Endodermal cell (in vitro differentiated cells): ENCODE measurements at regions not wholly inside any gene's neighbourhood (a gene's known extent, or its start where the extent isn't known, plus 50 kb on each side); places are given as distances from the start of the nearest gene placed in this dataset.
"Not testable (repeated sequence)": the region's sequence is repeated elsewhere in the genome, so short reads cannot be mapped to it uniquely, and the experiment has no call there.

Experiments
- DNase-seq: peaks from one replicate; pipeline ENCODE4 v3.0.0-alpha.2; 2017
- H3K27ac ChIP-seq: 2 replicates; pipeline ENCODE4 v1.5.1; 2013; ENCODE audit warnings: mild to moderate bottlenecking, low read depth, low read length, moderate library complexity
- H3K27me3 ChIP-seq: 2 replicates; pipeline ENCODE4 v1.6.1; 2013; ENCODE audit warnings: mild to moderate bottlenecking, low read length, moderate library complexity; ENCODE audit not compliant: insufficient read depth, control insufficient read depth, poor library complexity, severe bottlenecking
- H3K36me3 ChIP-seq: 2 replicates; pipeline ENCODE4 v1.7.0; 2013; ENCODE audit warnings: mild to moderate bottlenecking, low read length, moderate library complexity; ENCODE audit not compliant: control insufficient read depth, insufficient read depth
- H3K4me1 ChIP-seq: one replicate; pipeline ENCODE4 v1.7.0; 2013; ENCODE audit warnings: low read length; ENCODE audit not compliant: control insufficient read depth, insufficient read depth
- H3K4me3 ChIP-seq: 2 replicates; pipeline ENCODE4 v1.5.1; 2013; ENCODE audit warnings: mild to moderate bottlenecking, low read length, moderate library complexity
- H3K9ac ChIP-seq: 2 replicates; pipeline ENCODE4 v1.6.1; 2013; ENCODE audit warnings: mild to moderate bottlenecking, low read length, moderate library complexity; ENCODE audit not compliant: poor library complexity, severe bottlenecking; ENCODE audit errors: extremely low read depth
- H3K9me3 ChIP-seq: 2 replicates; pipeline ENCODE4 v1.6.1; 2013; ENCODE audit warnings: mild to moderate bottlenecking, low read length, moderate library complexity; ENCODE audit not compliant: control insufficient read depth
- H3K27ac Mint-ChIP-seq: 2 replicates; pipeline ENCODE4 v1.8.0; 2020; ENCODE audit warnings: mixed read lengths
- H3K27me3 Mint-ChIP-seq: 2 replicates; pipeline ENCODE4 v1.8.0; 2021; ENCODE audit warnings: mild to moderate bottlenecking, mixed read lengths; ENCODE audit not compliant: insufficient read depth
- H3K36me3 Mint-ChIP-seq: 2 replicates; pipeline ENCODE4 v1.8.0; 2020; ENCODE audit warnings: low read depth, mixed read lengths
- H3K4me1 Mint-ChIP-seq: 2 replicates; pipeline ENCODE4 v1.8.0; 2020; ENCODE audit warnings: mixed read lengths
- H3K4me3 Mint-ChIP-seq: 2 replicates; pipeline ENCODE4 v1.8.0; 2020; ENCODE audit warnings: mild to moderate bottlenecking, moderate library complexity, mixed read lengths
- H3K9me3 Mint-ChIP-seq: 2 replicates; pipeline ENCODE4 v1.8.0; 2020; ENCODE audit warnings: mild to moderate bottlenecking, mixed read lengths
- CTCF ChIP-seq: fragments of 200-600 bp; sonication (generic); conservative IDR thresholded peaks from 2 replicates; pipeline ENCODE4 v1.5.0; 2021; ENCODE audit warnings: antibody characterized with exemption, mild to moderate bottlenecking
- WGBS, 2 experiments: methylation state at CpG; one replicate each; pipeline versions ENCODE4 v1.1.5 to v1.1.7; 2013; ENCODE audit warnings: missing lambda C conversion rate in 2 of 2, mixed read lengths in 1 of 2; ENCODE audit not compliant: insufficient coverage in 1 of 2, insufficient read length in 1 of 2; 5-methylcytosine and 5-hydroxymethylcytosine counted together

- Histone ChIP-seq H3K4me3 (no peak overlapping the region), H3K9me3 (no peaks in the 10 kb centered on the region), H3K36me3 (no peaks in the 10 kb centered on the region), H3K9ac (no peak overlapping the region), H3K4me1 (peaks cover 4% of the 10 kb centered on the region), H3K27me3 (no peaks in the 10 kb centered on the region), H3K27ac (no peak overlapping the region)
- no peak for TF ChIP-seq CTCF
- no peaks in the 10 kb centered on the region for H3K36me3 Mint-ChIP-seq
- no peaks in the 10 kb centered on the region for H3K9me3 Mint-ChIP-seq
- WGBS, 2 experiments, result 73 to 89% methylated on average over 2 to 3 of the region's 3 CpGs
- no peak overlapping the region for H3K27ac Mint-ChIP-seq
- peaks cover 27% of the 10 kb centered on the region for H3K4me1 Mint-ChIP-seq
- no peak overlapping the region for H3K4me3 Mint-ChIP-seq
- DNase-seq, result no peak
- H3K27me3 Mint-ChIP-seq, result no peaks in the 10 kb centered on the region
These were observed 188.1 kb upstream of the IL12B start for GRCh38 chr5:159518371-159518770.

GRCh38 chr5:159519365-159519764 lies 189.1 kb upstream of the IL12B start:
- no peaks in the 10 kb centered on the region for H3K9me3 ChIP-seq
- H3K36me3 ChIP-seq, result no peaks in the 10 kb centered on the region
- Mint-ChIP-seq H3K9me3 (peaks cover under 1% of the 10 kb centered on the region), H3K27ac (no peak overlapping the region), H3K4me3 (no peak overlapping the region), H3K4me1 (peaks cover 27% of the 10 kb centered on the region), H3K36me3 (no peaks in the 10 kb centered on the region), H3K27me3 (no peaks in the 10 kb centered on the region)
- no peak overlapping the region for H3K4me3 ChIP-seq
- DNase-seq, result no peak
- H3K4me1 ChIP-seq, result peaks cover 4% of the 10 kb centered on the region
- no peak for TF ChIP-seq CTCF
- H3K9ac ChIP-seq, result no peak overlapping the region
- WGBS, 2 experiments, result 74 to 79% methylated on average over 6 to 7 of the region's 7 CpGs
- H3K27me3 ChIP-seq, result no peaks in the 10 kb centered on the region
- H3K27ac ChIP-seq, result no peak overlapping the region

- no peak for TF ChIP-seq CTCF
- H3K9me3 ChIP-seq, result no peaks in the 10 kb centered on the region
- WGBS, 2 experiments, result 92 to 100% methylated on average over 1 to 2 of the region's 2 CpGs
- Mint-ChIP-seq H3K4me3 (no peak overlapping the region), H3K9me3 (peaks cover 1% of the 10 kb centered on the region), H3K36me3 (no peaks in the 10 kb centered on the region), H3K4me1 (peaks cover 25% of the 10 kb centered on the region), H3K27me3 (no peaks in the 10 kb centered on the region), H3K27ac (no peak overlapping the region)
- DNase-seq, result no peak
- H3K36me3 ChIP-seq, result no peaks in the 10 kb centered on the region
- H3K4me1 ChIP-seq, result peaks cover 3% of the 10 kb centered on the region
- H3K27me3 ChIP-seq, result no peaks in the 10 kb centered on the region
- H3K27ac ChIP-seq, result no peak overlapping the region
- H3K9ac ChIP-seq, result no peak overlapping the region
- H3K4me3 ChIP-seq, result no peak overlapping the region
These were observed 192.6 kb upstream of the IL12B start for GRCh38 chr5:159522841-159523240.

- H3K4me3 ChIP-seq, H3K4me1 ChIP-seq, H3K27ac Mint-ChIP-seq, H3K4me3 Mint-ChIP-seq, DNase-seq, H3K36me3 ChIP-seq, H3K9me3 ChIP-seq, H3K27me3 ChIP-seq, H3K27ac ChIP-seq, H3K9me3 Mint-ChIP-seq, H3K36me3 Mint-ChIP-seq, H3K27me3 Mint-ChIP-seq, H3K9ac ChIP-seq: not testable (repeated sequence)
- peaks cover 19% of the 10 kb centered on the region for H3K4me1 Mint-ChIP-seq
- WGBS, 2 experiments, result 100% methylated on average over 2 of the region's 2 CpGs; no CpG with 5 or more reads in 1 of the 2 experiments
These were observed 194.0 kb upstream of the IL12B start for GRCh38 chr5:159524279-159524678.
